NCI-H748 (cell line): ENCODE measurements at regions not wholly inside any gene's neighbourhood (a gene's known extent, or its start where the extent isn't known, plus 50 kb on each side); places are given as distances from the start of the nearest gene placed in this dataset.
"Not testable (repeated sequence)": the region's sequence is repeated elsewhere in the genome, so short reads cannot be mapped to it uniquely, and the experiment has no call there.

ENCODE experiments used
- DNase-seq: peaks from one replicate; lab custom pipeline; 2025; ENCODE audit not compliant: unreplicated experiment; lab: John Stamatoyannopoulos, UW

- DNase-seq, result no peak
These were observed 375.1 kb upstream of the DPH6 start for GRCh38 chr15:35921046-35921445.

GRCh38 chr15:35925275-35926006 lies 379.5 kb upstream of the DPH6 start:
- no peak for DNase-seq

- DNase-seq, result no peak
These were observed 380.0 kb upstream of the DPH6 start for GRCh38 chr15:35926007-35926380.

GRCh38 chr15:35928847-35929246 lies 382.9 kb upstream of the DPH6 start:
- no peak for DNase-seq

- no peak for DNase-seq
These were observed 383.9 kb upstream of the DPH6 start for GRCh38 chr15:35929740-35930444.

GRCh38 chr15:35931799-35932341 lies 385.9 kb upstream of the DPH6 start:
- DNase-seq, result no peak

- DNase-seq, result no peak
These were observed 386.6 kb upstream of the DPH6 start for GRCh38 chr15:35932531-35932930.

- DNase-seq, result no peak
These were observed 387.6 kb upstream of the DPH6 start for GRCh38 chr15:35933531-35933930.

- DNase-seq, result no peak
These were observed 388.6 kb upstream of the DPH6 start for GRCh38 chr15:35934383-35935049.

- no peak for DNase-seq
These were observed 390.3 kb upstream of the DPH6 start for GRCh38 chr15:35936284-35936683.

- no peak for DNase-seq
These were observed 391.4 kb upstream of the DPH6 start for GRCh38 chr15:35937380-35937779.

GRCh38 chr15:35944945-35945585 lies 399.1 kb upstream of the DPH6 start:
- DNase-seq, result no peak

- DNase-seq, result no peak
These were observed 407.5 kb upstream of the DPH6 start for GRCh38 chr15:35953424-35953823.

- no peak for DNase-seq
These were observed 410.1 kb upstream of the DPH6 start for GRCh38 chr15:35956056-35956455.

GRCh38 chr15:35958021-35958420 lies 412.1 kb upstream of the DPH6 start:
- no peak for DNase-seq

GRCh38 chr15:35958975-35959374 lies 413.0 kb upstream of the DPH6 start:
- no peak for DNase-seq

- DNase-seq, result no peak
These were observed 417.4 kb upstream of the DPH6 start for GRCh38 chr15:35963326-35963725.

GRCh38 chr15:35966781-35967180 lies 420.8 kb upstream of the DPH6 start:
- DNase-seq, result no peak

- DNase-seq, result not testable (repeated sequence)
These were observed 422.0 kb upstream of the DPH6 start for GRCh38 chr15:35967968-35968367.

- no peak for DNase-seq
These were observed 427.1 kb upstream of the DPH6 start for GRCh38 chr15:35973029-35973428.

- no peak for DNase-seq
These were observed 428.1 kb upstream of the DPH6 start for GRCh38 chr15:35974052-35974451.
